Esophagus (tissue), 2 donors: ENCODE measurements at regions not wholly inside any gene's neighbourhood (a gene's known extent, or its start where the extent isn't known, plus 50 kb on each side); places are given as distances from the start of the nearest gene placed in this dataset.

Experiments used
- H3K27ac ChIP-seq, 2 donors: one replicate each; pipeline ENCODE4 v1.5.1; 2013; ENCODE audit warnings: low read depth in 2 of 2, mild to moderate bottlenecking in 2 of 2, inconsistent platforms in 1 of 2, low read length in 1 of 2, moderate library complexity in 1 of 2
- H3K27me3 ChIP-seq, 2 donors: one replicate each; pipeline ENCODE4 v1.6.1; 2013; ENCODE audit warnings: low read length in 2 of 2, control low read depth in 1 of 2, mild to moderate bottlenecking in 1 of 2; ENCODE audit not compliant: insufficient read depth in 2 of 2, control insufficient read depth in 1 of 2
- H3K36me3 ChIP-seq, 2 donors: one replicate each; pipeline ENCODE4 v1.6.1; 2013; ENCODE audit warnings: low read length in 1 of 2; ENCODE audit not compliant: control insufficient read depth in 2 of 2, insufficient read depth in 2 of 2
- H3K4me1 ChIP-seq, 2 donors: one replicate each; pipeline ENCODE4 v1.6.1; 2013; ENCODE audit warnings: low read length in 1 of 2; ENCODE audit not compliant: control insufficient read depth in 2 of 2, insufficient read depth in 2 of 2
- H3K4me3 ChIP-seq, 2 donors: one replicate each; pipeline ENCODE4 v1.5.1; 2013; ENCODE audit warnings: low read length in 2 of 2, mild to moderate bottlenecking in 2 of 2, low read depth in 1 of 2, moderate library complexity in 1 of 2
- H3K9me3 ChIP-seq, 2 donors: one replicate each; pipeline ENCODE4 v1.6.1; 2013; ENCODE audit warnings: mild to moderate bottlenecking in 2 of 2, low read depth in 1 of 2, low read length in 1 of 2, moderate library complexity in 1 of 2; ENCODE audit not compliant: control insufficient read depth in 2 of 2, insufficient read depth in 1 of 2
- WGBS, 2 donors: extraction: QIAGEN DNeasy Blood & Tissue Kit; methylation state at CpG; one replicate each; pipeline ENCODE4 v1.1.7; 2013; 5-methylcytosine and 5-hydroxymethylcytosine counted together
- donor health status: healthy with polysubstance abuse.
- donor health status: Bipolar disorder and iron deficiency.

DNA sequence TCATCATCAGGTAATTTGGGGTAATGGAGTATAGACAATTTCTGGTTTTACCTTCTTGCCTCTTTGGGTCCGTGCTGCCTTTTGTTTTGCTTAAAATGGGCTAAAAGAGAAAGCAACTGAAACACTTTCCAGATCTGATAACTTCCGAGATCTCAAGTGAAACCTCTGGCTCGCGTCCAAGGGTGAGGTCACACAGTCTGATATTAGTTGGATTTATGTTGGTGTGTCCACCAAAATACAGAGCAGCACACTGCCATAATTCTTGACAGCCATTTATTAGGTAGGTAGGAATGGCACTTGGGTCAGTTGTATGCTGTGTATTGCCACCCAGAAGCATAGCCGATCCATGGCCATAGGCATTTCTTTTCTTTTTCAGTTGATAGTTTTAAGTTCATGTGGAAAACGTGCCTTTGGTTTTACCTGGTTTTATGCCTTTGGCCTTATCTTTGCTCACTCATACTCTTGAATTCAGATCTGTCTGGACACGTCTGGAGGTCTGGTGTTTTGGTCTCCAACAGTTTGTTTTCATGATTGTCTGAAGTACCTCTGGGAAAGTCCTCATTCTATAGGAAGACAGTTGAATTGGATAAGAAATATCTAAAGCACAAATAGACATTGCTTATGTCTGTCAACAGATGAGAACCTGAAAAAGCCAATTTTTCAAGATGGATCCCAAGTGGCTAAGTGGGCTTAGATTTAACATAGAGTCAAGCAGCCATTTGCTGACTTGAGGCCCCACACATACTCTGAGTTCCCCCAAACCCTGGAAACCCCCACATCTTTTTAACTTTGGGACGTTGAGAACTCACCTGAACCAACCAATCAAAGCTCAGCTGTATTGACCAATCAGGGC is 320.8 kb downstream of the SOX4 start:
- Histone ChIP-seq H3K4me3 (peak overlapping the region in 1 of 2 donors; percentile 1), H3K27me3 (no peaks in the 10 kb centered on the region), H3K9me3 (no peaks in the 10 kb centered on the region), H3K27ac (no peak overlapping the region), H3K36me3 (no peaks in the 10 kb centered on the region), H3K4me1 (peaks cover 0 to 5% of the 10 kb centered on the region in 2 donors)
- 31 to 39% methylated on average over 8 of the region's 8 CpGs for WGBS, 2 donors

DNA sequence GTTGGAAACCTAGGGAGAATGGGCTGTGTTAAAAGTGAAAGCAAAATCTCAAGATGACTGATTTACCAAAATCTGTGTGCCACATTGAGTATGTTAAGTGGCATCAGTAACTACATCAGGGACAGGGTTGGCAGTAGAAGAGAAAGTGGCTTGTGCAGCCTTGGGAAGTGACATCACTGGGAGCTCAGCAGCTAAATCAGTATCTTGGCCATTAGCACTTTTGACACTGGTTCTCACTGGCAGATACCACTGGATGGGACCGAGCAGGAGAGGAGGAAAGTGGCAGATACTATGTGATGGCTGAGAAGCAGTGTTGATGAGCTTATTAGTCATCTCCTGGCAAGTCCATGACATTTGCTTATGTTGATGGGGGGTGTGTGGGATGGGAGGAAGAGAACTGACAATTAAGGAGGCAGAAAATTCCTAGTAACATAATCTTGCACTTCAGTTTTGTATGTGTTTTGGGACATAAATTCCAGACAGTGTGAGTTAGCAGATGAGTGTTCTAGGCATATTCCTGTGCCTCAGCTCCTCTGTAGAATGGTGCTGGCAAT is 322.2 kb downstream of the SOX4 start:
- Histone ChIP-seq H3K27ac (peak overlapping the region in 1 of 2 donors; percentile 4), H3K4me1 (peaks cover 0 to 5% of the 10 kb centered on the region in 2 donors), H3K27me3 (no peaks in the 10 kb centered on the region), H3K4me3 (no peak overlapping the region), H3K36me3 (no peaks in the 10 kb centered on the region), H3K9me3 (no peaks in the 10 kb centered on the region)
- WGBS, 2 donors, result 31 to 55% methylated on average over 1 of the region's 1 CpG

DNA sequence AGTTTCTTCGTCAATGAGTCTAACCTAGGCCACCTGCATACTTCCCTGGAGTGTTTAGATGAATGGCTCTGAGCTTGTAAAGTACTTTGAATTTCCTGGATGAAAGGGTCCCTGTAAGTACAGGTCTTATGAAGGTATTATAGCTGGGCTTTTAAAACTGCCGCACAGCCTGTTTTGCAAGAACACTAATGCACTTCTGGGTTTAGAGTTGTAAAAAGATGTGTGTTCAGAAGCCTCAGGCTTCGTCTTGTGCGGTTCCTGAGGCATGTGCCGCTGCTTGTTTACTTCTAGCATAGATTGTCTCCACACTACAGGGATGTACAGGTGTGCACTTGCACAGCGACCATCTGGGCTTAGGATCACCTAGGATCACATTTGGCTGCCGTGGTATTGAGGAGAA is 324.5 kb downstream of the SOX4 start:
- 48 to 57% methylated on average over 7 of the region's 7 CpGs for WGBS, 2 donors
- no peaks in the 10 kb centered on the region for H3K9me3 ChIP-seq
- peaks cover 0 to 5% of the 10 kb centered on the region in 2 donors for H3K4me1 ChIP-seq
- H3K36me3 ChIP-seq, result no peaks in the 10 kb centered on the region
- H3K4me3 ChIP-seq, result no peak overlapping the region
- H3K27me3 ChIP-seq, result no peaks in the 10 kb centered on the region
- H3K27ac ChIP-seq, result no peak overlapping the region

DNA sequence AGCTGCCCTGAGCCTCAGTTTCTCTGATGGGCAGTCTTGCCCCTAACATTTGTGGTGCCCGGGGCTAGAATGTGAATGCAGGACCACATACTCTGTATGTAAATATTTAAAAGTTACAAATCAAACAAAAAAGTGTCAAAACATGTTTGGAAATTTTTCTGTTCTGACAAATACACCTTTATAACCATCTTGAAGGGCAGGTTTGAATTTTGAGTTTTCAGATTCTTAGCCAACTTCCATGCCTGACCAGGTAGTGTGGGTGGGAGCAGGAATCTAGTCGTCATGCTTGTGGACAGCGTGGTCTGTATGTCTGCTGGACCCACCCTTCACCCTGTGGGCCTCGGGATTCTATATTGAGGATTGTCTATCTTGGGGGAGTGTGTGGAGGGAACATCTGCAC is 325.1 kb downstream of the SOX4 start:
- WGBS, 2 donors, result 57 to 64% methylated on average over 4 of the region's 4 CpGs
- Histone ChIP-seq H3K9me3 (no peaks in the 10 kb centered on the region), H3K4me3 (no peak overlapping the region), H3K27me3 (no peaks in the 10 kb centered on the region), H3K4me1 (peaks cover 0 to 5% of the 10 kb centered on the region in 2 donors), H3K27ac (no peak overlapping the region), H3K36me3 (no peaks in the 10 kb centered on the region)

DNA sequence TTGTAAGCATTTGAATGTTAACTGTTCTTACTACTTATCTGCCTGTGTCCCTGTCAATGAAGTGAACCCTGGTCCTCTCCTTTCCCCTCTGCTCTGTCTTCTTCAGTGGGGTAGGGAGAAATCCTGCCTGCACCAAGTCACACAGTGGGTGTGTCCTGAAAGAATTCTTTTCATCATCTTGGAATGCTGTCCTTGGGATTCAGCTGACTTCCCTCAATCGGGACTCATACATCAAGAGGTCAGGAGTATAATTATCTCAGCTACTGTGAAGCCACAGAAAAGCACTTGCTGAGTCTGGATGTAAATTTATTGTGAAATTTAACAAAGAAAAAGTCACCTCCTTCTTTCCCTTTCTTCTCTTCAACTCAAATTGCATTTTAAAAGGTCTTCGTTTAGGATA is 328.5 kb downstream of the SOX4 start:
- Histone ChIP-seq H3K36me3 (no peaks in the 10 kb centered on the region), H3K27ac (no peak overlapping the region), H3K9me3 (no peaks in the 10 kb centered on the region), H3K4me3 (no peak overlapping the region), H3K27me3 (no peaks in the 10 kb centered on the region), H3K4me1 (peaks cover 0 to 4% of the 10 kb centered on the region in 2 donors)
- WGBS, 2 donors, result 62 to 66% methylated on average over 2 of the region's 2 CpGs

DNA sequence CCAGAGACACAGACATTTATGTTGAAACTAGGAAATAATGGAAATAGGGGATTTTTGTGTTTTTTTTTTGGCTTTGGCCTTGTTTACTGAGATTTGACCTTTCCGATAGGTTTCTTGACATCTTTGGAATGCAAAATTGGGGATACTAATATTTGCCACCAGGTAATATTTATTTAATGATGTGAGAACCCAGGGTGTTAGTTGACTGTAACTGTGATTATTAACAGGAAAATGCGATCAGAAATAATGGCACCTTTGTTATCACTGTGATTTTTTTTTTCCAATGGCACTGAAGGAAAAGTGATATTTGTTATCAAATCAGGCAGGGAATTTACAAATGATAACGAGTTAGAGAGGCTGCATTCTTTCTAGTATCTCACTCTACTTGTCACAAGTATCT is 330.5 kb downstream of the SOX4 start:
- whole genome bisulfite sequencing, 2 donors, result 75 to 91% methylated on average over 3 of the region's 3 CpGs
- Histone ChIP-seq H3K27ac (no peak overlapping the region), H3K36me3 (no peaks in the 10 kb centered on the region), H3K4me1 (no peaks in the 10 kb centered on the region), H3K27me3 (no peaks in the 10 kb centered on the region), H3K4me3 (no peak overlapping the region), H3K9me3 (no peaks in the 10 kb centered on the region)

DNA sequence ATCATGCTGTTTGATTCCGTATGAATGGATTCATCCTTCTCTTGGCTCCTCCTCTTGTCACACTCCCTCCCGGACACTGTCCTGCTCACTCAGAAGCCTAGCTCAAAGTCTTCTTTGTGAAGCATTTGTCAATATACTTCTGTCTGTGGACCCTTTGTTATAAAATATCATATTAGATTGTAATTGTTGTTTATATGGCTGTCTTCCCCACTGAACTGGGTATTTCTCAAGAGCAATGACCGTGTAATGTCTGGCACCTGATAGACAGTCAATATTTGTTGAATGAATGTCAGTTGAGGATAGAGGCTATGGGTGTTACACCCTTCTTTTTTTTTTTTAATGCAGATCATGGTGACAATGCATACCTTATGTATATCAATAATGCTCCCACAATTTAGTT is 335.3 kb downstream of the SOX4 start:
- Histone ChIP-seq H3K9me3 (no peaks in the 10 kb centered on the region), H3K27ac (no peak overlapping the region), H3K36me3 (no peaks in the 10 kb centered on the region), H3K4me3 (no peak overlapping the region), H3K4me1 (no peaks in the 10 kb centered on the region), H3K27me3 (no peaks in the 10 kb centered on the region)
- 74 to 84% methylated on average over 3 of the region's 3 CpGs for WGBS, 2 donors

DNA sequence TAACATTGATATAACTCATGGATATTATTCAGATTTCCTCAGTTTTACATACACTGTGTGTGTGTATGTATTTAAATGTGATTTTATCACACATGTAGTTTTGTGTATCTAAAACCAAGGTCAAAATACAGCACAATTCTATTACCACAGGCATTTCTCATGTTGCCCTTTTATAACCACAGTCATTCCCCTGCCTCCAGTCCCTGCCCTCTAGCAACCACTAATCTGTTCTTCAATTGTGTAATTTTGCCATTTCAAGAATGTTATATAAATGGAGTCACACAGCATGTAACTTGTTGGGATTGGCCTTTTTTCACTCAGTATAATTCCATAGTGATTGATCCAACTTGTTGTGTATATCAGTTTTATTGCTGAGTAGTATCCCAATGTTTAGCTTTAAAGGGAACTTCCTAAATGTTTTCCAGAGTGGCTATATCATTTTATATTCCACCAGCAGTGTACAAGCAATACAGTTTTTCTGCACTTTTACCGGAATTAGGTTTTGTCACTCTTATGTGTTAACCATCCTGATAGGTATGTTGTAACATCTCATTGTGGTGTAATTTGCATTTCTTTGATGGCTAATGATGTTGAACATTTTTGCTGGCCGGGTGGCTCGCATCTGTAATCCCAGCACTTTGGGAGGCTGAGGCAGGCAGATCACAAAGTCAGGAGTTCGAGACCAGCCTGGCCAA is 338.2 kb downstream of the SOX4 start:
- Histone ChIP-seq H3K4me1 (no peaks in the 10 kb centered on the region), H3K27ac (no peak overlapping the region), H3K9me3 (no peaks in the 10 kb centered on the region), H3K36me3 (no peaks in the 10 kb centered on the region), H3K27me3 (no peaks in the 10 kb centered on the region), H3K4me3 (no peak overlapping the region)
- WGBS, 2 donors, result 91 to 93% methylated on average over 4 of the region's 4 CpGs

DNA sequence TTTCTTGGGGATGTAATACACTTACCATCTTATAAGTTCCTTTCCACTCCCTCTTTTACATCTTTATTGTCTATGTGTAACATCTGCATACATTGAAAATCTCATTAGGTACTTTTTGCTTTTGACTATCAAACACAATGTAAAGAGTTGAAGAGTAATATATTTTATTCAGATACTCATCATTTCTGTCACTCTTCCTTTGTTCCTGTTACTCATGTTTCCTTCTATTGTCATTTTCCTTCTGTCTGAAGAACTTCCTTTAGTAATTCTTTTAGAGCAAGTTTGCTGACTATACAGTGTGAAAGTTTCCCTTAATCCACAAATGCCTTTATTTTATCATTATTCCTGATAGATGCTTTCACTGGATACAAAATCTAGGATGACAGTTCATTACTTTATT is 339.8 kb downstream of the SOX4 start:
- H3K27ac ChIP-seq, result no peak overlapping the region
- H3K4me3 ChIP-seq, result no peak overlapping the region
- H3K27me3 ChIP-seq, result no peaks in the 10 kb centered on the region
- no peaks in the 10 kb centered on the region for H3K4me1 ChIP-seq
- no peaks in the 10 kb centered on the region for H3K36me3 ChIP-seq
- no peaks in the 10 kb centered on the region for H3K9me3 ChIP-seq
